Lower leg skin (tissue), 4 donors: ENCODE measurements at regions not wholly inside any gene's neighbourhood (a gene's known extent, or its start where the extent isn't known, plus 50 kb on each side); places are given as distances from the start of the nearest gene placed in this dataset.
A peak's percentile ranks its signal among the peaks of the same experiment; 100 is the strongest.

Experiments
- DNase-seq, 2 donors: peaks; one replicate each; pipeline ENCODE4 v3.0.0-alpha.2; 2019; ENCODE audit warnings: low spot score in 2 of 2
- H3K4me3 ChIP-seq: fragments of 200-600 bp; sonication (generic); 2 replicates; pipeline ENCODE4 v1.5.1; 2017; ENCODE audit warnings: mild to moderate bottlenecking, low read depth; ENCODE audit not compliant: poor library complexity, severe bottlenecking
- POLR2A ChIP-seq, 2 donors: fragments of 450-650 bp; IDR thresholded peaks; one replicate each; pipeline ENCODE4 v1.6.1; 2016 to 2017; ENCODE audit warnings: antibody characterized with exemption in 2 of 2, mild to moderate bottlenecking in 1 of 2, moderate library complexity in 1 of 2
- WGBS, 2 donors: methylation state at CpG; one replicate each; pipeline ENCODE4 v1.1.5; 2018; 5-methylcytosine and 5-hydroxymethylcytosine counted together
- intact Hi-C: fragments of 100-400 bp; cut with DNase I; formaldehyde crosslinking; loops from one replicate; pipeline ENCODE4 v1.15.0; 2023; ENCODE audit warnings: low total_unique reads
- TF ChIP-seq, protein P1 (sequence below), 3 donors: fragments of 450-650 bp; IDR thresholded peaks; one replicate each; pipeline ENCODE4 v1.5.1; 2016; ENCODE audit warnings: antibody characterized with exemption in 3 of 3, mild to moderate bottlenecking in 3 of 3, moderate library complexity in 2 of 3

GRCh38 chr2:220276741-220277444 lies 649.5 kb downstream of the SLC4A3 start:
- TF ChIP-seq POLR2A (IDR thresholded peaks at IDR 0.05): no peak
- TF ChIP-seq, protein P1, sequence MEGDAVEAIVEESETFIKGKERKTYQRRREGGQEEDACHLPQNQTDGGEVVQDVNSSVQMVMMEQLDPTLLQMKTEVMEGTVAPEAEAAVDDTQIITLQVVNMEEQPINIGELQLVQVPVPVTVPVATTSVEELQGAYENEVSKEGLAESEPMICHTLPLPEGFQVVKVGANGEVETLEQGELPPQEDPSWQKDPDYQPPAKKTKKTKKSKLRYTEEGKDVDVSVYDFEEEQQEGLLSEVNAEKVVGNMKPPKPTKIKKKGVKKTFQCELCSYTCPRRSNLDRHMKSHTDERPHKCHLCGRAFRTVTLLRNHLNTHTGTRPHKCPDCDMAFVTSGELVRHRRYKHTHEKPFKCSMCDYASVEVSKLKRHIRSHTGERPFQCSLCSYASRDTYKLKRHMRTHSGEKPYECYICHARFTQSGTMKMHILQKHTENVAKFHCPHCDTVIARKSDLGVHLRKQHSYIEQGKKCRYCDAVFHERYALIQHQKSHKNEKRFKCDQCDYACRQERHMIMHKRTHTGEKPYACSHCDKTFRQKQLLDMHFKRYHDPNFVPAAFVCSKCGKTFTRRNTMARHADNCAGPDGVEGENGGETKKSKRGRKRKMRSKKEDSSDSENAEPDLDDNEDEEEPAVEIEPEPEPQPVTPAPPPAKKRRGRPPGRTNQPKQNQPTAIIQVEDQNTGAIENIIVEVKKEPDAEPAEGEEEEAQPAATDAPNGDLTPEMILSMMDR (IDR thresholded peaks at IDR 0.05): no peak
- DNase-seq: no peak
- no peak overlapping the region for H3K4me3 ChIP-seq
- 66 to 75% methylated on average over 2 of the region's 2 CpGs for WGBS, 2 donors
- intact Hi-C loops: no loop called here

GRCh38 chr2:220277445-220277975 lies 650.1 kb downstream of the SLC4A3 start:
- no peak overlapping the region for H3K4me3 ChIP-seq
- intact Hi-C loops: no loop called here
- peak in 1 of 2 donors; percentile 20 for DNase-seq
- TF ChIP-seq, protein P1 (IDR thresholded peaks at IDR 0.05): no peak
- TF ChIP-seq POLR2A (IDR thresholded peaks at IDR 0.05): no peak
- WGBS, 2 donors: 34 to 40% methylated on average over 3 of the region's 3 CpGs

DNA sequence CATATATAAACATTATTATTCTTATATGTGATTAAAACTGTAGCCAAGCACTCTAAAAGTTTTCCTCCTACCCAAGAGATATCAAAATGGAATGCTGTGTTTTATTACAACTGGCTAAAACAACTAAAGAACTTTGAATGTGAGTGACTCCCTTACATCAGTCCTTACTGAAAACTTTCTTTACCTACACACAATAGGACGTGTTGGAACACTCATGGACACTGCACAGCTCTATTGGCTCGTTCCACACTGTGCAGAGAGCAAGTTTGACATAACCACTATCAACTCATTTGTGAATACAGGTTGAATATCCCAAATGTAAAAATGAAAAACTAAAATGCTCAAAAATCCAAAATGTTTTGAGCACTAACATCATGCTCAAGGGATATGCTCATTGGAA lies 650.6 kb downstream of the SLC4A3 start:
- WGBS, 2 donors: 38 to 72% methylated on average over 2 of the region's 2 CpGs
- TF ChIP-seq, protein P1 (IDR thresholded peaks at IDR 0.05): no peak
- TF ChIP-seq POLR2A (IDR thresholded peaks at IDR 0.05): no peak
- intact Hi-C loops: no loop called here
- no peak for DNase-seq
- H3K4me3 ChIP-seq: no peak overlapping the region

DNA sequence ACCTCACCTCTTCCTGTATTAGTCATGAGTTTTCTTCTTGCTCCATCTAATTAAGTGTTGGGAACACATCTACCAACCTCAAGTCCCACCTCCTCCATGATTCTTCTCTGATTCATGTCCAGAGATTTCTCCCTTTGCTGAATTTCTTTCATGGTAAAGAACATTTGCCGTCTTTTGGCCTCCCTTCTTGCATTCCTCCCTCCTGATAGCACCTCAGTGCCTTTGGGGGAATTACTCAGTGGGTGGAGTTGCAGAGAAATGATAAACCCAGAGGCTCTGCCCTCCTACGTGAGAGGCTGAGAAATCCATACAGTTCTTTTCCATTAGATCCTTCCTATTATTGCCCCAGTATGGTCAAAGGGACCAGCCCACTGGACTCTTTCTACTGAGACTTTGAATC lies 651.9 kb downstream of the SLC4A3 start:
- TF ChIP-seq, protein P1 (IDR thresholded peaks at IDR 0.05): no peak
- TF ChIP-seq POLR2A (IDR thresholded peaks at IDR 0.05): no peak
- DNase-seq: no peak
- 40 to 46% methylated on average over 2 of the region's 2 CpGs for WGBS, 2 donors
- no peak overlapping the region for H3K4me3 ChIP-seq
- intact Hi-C loops: no loop called here

- DNase-seq: no peak
- no peak overlapping the region for H3K4me3 ChIP-seq
- TF ChIP-seq, protein P1 (IDR thresholded peaks at IDR 0.05): no peak
- intact Hi-C loops: no loop called here
Measured at GRCh38 chr2:220279840-220280239, 652.4 kb downstream of the SLC4A3 start.

GRCh38 chr2:220280736-220281135 lies 653.3 kb downstream of the SLC4A3 start:
- intact Hi-C loops: no loop called here
- TF ChIP-seq, protein P1 (IDR thresholded peaks at IDR 0.05): no peak
- TF ChIP-seq POLR2A (IDR thresholded peaks at IDR 0.05): no peak
- WGBS, 2 donors: 71 to 79% methylated on average over 4 of the region's 4 CpGs
- no peak for DNase-seq
- H3K4me3 ChIP-seq: no peak overlapping the region
